H1 (cell line): ENCODE measurements at regions not wholly inside any gene's neighbourhood (a gene's known extent, or its start where the extent isn't known, plus 50 kb on each side); places are given as distances from the start of the nearest gene placed in this dataset.

Source experiments
- CTCF ChIA-PET: fragments of 300-600 bp; sonication (Branson Sonifier 250); formaldehyde crosslinking; loops from one replicate; lab custom pipeline; 2021; ENCODE audit not compliant: partially characterized antibody; lab: Charles Lee
- POLR2A ChIA-PET: fragments of 300-600 bp; sonication (Branson Sonifier 250); formaldehyde crosslinking; loops from one replicate; lab custom pipeline; 2021; ENCODE audit warnings: inconsistent platforms; ENCODE audit not compliant: partially characterized antibody; lab: Charles Lee
- DNase-seq, 2 experiments: peaks; one replicate each; pipeline versions ENCODE4 v3.0.0 to v3.0.0-alpha.2; 2010 to 2022; ENCODE audit warnings: low spot score in 2 of 2, low read depth in 1 of 2, mixed read lengths in 1 of 2
- FAIRE-seq: peaks from 2 replicates; lab custom pipeline; 2011; peaks lifted over from hg19 to GRCh38; lab: Jason Lieb, UNC
- H2AFZ ChIP-seq: 2 replicates; pipeline ENCODE4 v1.8.1; 2012; ENCODE audit warnings: low read length, inconsistent platforms
- H2AK5ac ChIP-seq: 2 replicates; pipeline ENCODE4 v1.6.1; 2013; ENCODE audit warnings: low read depth, low read length
- H2BK120ac ChIP-seq: replicated peaks from 2 replicates; pipeline ENCODE3; 2013; ENCODE audit warnings: low read depth, low read length, inconsistent platforms
- H2BK12ac ChIP-seq: 2 replicates; pipeline ENCODE4 v1.6.1; 2013; ENCODE audit warnings: low read depth, low read length
- H2BK15ac ChIP-seq: 2 replicates; pipeline ENCODE4 v1.6.1; 2013; ENCODE audit warnings: low read length
- H2BK20ac ChIP-seq: 2 replicates; pipeline ENCODE4 v1.6.1; 2013; ENCODE audit warnings: low read length
- H2BK5ac ChIP-seq: 2 replicates; pipeline ENCODE4 v1.6.1; 2013; ENCODE audit warnings: low read depth, low read length
- H3K14ac ChIP-seq: 2 replicates; pipeline ENCODE4 v1.6.1; 2013; ENCODE audit warnings: inconsistent platforms; ENCODE audit not compliant: insufficient read length
- H3K18ac ChIP-seq: 2 replicates; pipeline ENCODE4 v1.6.1; 2013; ENCODE audit warnings: low read length; ENCODE audit errors: extremely low read depth
- H3K23ac ChIP-seq: 2 replicates; pipeline ENCODE4 v1.6.1; 2013; ENCODE audit warnings: inconsistent platforms; ENCODE audit not compliant: insufficient read length
- H3K23me2 ChIP-seq: 2 replicates; pipeline ENCODE4 v1.6.1; 2013; ENCODE audit warnings: low read depth, low read length
- H3K27ac ChIP-seq: 2 replicates; pipeline ENCODE4 v1.6.1; 2011; ENCODE audit warnings: low read depth, low read length, inconsistent platforms
- H3K27me3 ChIP-seq, 4 experiments: replicated peaks in 1 of 4; 1 replicate in 1 of 4; 2 replicates in 3 of 4; pipeline versions ENCODE4 v1.6.1 to v1.8.1; 2011 to 2013; ENCODE audit warnings: low read length in 3 of 4, mild to moderate bottlenecking in 3 of 4, inconsistent platforms in 2 of 4, mixed read lengths in 2 of 4, moderate library complexity in 1 of 4; ENCODE audit not compliant: control insufficient read depth in 3 of 4, insufficient read depth in 3 of 4; ENCODE audit errors: extremely low read depth in 1 of 4
- H3K36me3 ChIP-seq, 4 experiments: 2 replicates each; pipeline versions ENCODE4 v1.6.1 to v1.8.1; 2011 to 2013; ENCODE audit warnings: mild to moderate bottlenecking in 4 of 4, low read length in 3 of 4, moderate library complexity in 2 of 4, control low read depth in 1 of 4, inconsistent platforms in 1 of 4; ENCODE audit not compliant: insufficient read depth in 4 of 4, control insufficient read depth in 2 of 4
- H3K4ac ChIP-seq: replicated peaks from 2 replicates; pipeline ENCODE3; 2013; ENCODE audit warnings: low read length, low read depth, mixed read lengths, inconsistent platforms; ENCODE audit not compliant: insufficient read length
- H3K4me1 ChIP-seq, 4 experiments: replicated peaks in 1 of 4; 1 replicate in 1 of 4; 2 replicates in 3 of 4; pipeline versions ENCODE4 v1.6.1 to v1.8.1; 2011 to 2013; ENCODE audit warnings: low read length in 3 of 4, inconsistent platforms in 2 of 4, mixed read lengths in 1 of 4; ENCODE audit not compliant: insufficient read depth in 4 of 4, control insufficient read depth in 3 of 4
- H3K4me2 ChIP-seq, 2 experiments: 2 replicates each; pipeline versions ENCODE4 v1.6.1 to v1.8.1; 2011 to 2013; ENCODE audit warnings: low read depth in 2 of 2, low read length in 2 of 2, control low read depth in 1 of 2, inconsistent platforms in 1 of 2, mild to moderate bottlenecking in 1 of 2; ENCODE audit not compliant: insufficient read depth in 1 of 2
- H3K4me3 ChIP-seq, 4 experiments: fragments of 200-600, 300-600 bp in 1 of 4; sonication (generic), shearing (Covaris generic), sonication (Bioruptor Twin) in 1 of 4; 2 replicates each; pipeline versions ENCODE4 v1.5.1 to v1.8.1; 2011 to 2016; ENCODE audit warnings: low read length in 4 of 4, low read depth in 3 of 4, control low read depth in 2 of 4, inconsistent platforms in 2 of 4, mild to moderate bottlenecking in 2 of 4, mixed read lengths in 1 of 4, moderate library complexity in 1 of 4; ENCODE audit not compliant: insufficient read depth in 2 of 4; ENCODE audit errors: extremely low read depth in 1 of 4
- H3K56ac ChIP-seq: replicated peaks from 2 replicates; pipeline ENCODE3; 2013; ENCODE audit warnings: low read depth, mild to moderate bottlenecking, mixed read lengths, low read length, inconsistent platforms; ENCODE audit not compliant: insufficient read length
- H3K79me1 ChIP-seq: 2 replicates; pipeline ENCODE4 v1.6.1; 2013; ENCODE audit warnings: low read depth, low read length, control low read depth
- H3K79me2 ChIP-seq, 2 experiments: 2 replicates each; pipeline versions ENCODE4 v1.6.1 to v1.8.1; 2012 to 2013; ENCODE audit warnings: low read length in 2 of 2, mild to moderate bottlenecking in 2 of 2, inconsistent platforms in 1 of 2; ENCODE audit not compliant: insufficient read depth in 2 of 2, control insufficient read depth in 1 of 2
- H3K9ac ChIP-seq, 4 experiments: replicated peaks in 1 of 4; 1 replicate in 1 of 4; 2 replicates in 3 of 4; pipeline versions ENCODE4 v1.6.1 to v1.8.1; 2011 to 2013; ENCODE audit warnings: low read depth in 3 of 4, low read length in 3 of 4, control low read depth in 2 of 4, mild to moderate bottlenecking in 2 of 4, moderate library complexity in 2 of 4, inconsistent platforms in 1 of 4; ENCODE audit errors: extremely low read depth in 1 of 4
- H3K9me3 ChIP-seq, 2 experiments: 2 replicates each; pipeline versions ENCODE4 v1.6.1 to v1.8.1; 2012 to 2013; ENCODE audit warnings: mild to moderate bottlenecking in 2 of 2, moderate library complexity in 2 of 2, control low read depth in 1 of 2, inconsistent platforms in 1 of 2, low read depth in 1 of 2, low read length in 1 of 2, mixed read lengths in 1 of 2; ENCODE audit not compliant: insufficient read depth in 2 of 2
- H4K20me1 ChIP-seq, 2 experiments: replicated peaks in 1 of 2; 2 replicates each; pipeline versions ENCODE3 to v1.8.1; 2011 to 2013; ENCODE audit warnings: inconsistent platforms in 2 of 2, low read length in 2 of 2, mild to moderate bottlenecking in 1 of 2; ENCODE audit not compliant: insufficient read depth in 2 of 2, control insufficient read depth in 1 of 2
- H4K5ac ChIP-seq: 2 replicates; pipeline ENCODE4 v1.6.1; 2013; ENCODE audit warnings: low read length, low read depth, mixed read lengths, inconsistent platforms; ENCODE audit not compliant: insufficient read length
- H4K8ac ChIP-seq: 2 replicates; pipeline ENCODE4 v1.8.0; 2013; ENCODE audit warnings: mild to moderate bottlenecking, moderate library complexity, low read length, inconsistent platforms; ENCODE audit not compliant: insufficient read depth; ENCODE audit errors: extremely low read depth
- H4K91ac ChIP-seq: replicated peaks from 2 replicates; pipeline ENCODE3; 2013; ENCODE audit warnings: low read length, mixed read lengths, inconsistent platforms; ENCODE audit not compliant: insufficient read length
- NANOG ChIP-seq: IDR thresholded peaks from 2 replicates; pipeline ENCODE4 v1.6.1; 2011; ENCODE audit warnings: low read length, low read depth, mild to moderate bottlenecking, inconsistent platforms; ENCODE audit not compliant: insufficient read depth, poor library complexity, severe bottlenecking
- WGBS, 2 experiments: shearing (Covaris generic) in 1 of 2; methylation state at CpG; one replicate each; pipeline versions ENCODE4 v1.1.6 to v1.1.7; 2013 to 2015; ENCODE audit warnings: low lambda C conversion rate in 2 of 2, mixed read lengths in 2 of 2, inconsistent platforms in 1 of 2, low coverage in 1 of 2, missing lambda C conversion rate in 1 of 2; ENCODE audit not compliant: insufficient replicate concordance in 2 of 2, insufficient coverage in 1 of 2, insufficient read length in 1 of 2; ENCODE audit errors: extremely low coverage in 1 of 2, missing lambda C conversion rate in 1 of 2; 5-methylcytosine and 5-hydroxymethylcytosine counted together

GRCh38 chr16:80233097-80233835 is 307.5 kb upstream of the DYNLRB2 start:
- CTCF ChIA-PET = interaction anchor here (0.6 to 0.9 kb wide), 3 partner anchors 293 to 1237 kb away, joined by 3 to 4 read pairs (median 3); no protein-coding TSS in a partner anchor
- H2AFZ ChIP-seq = no peak overlapping the region
- no peaks in the 10 kb centered on the region for H3K79me2 ChIP-seq
- no peak for TF ChIP-seq NANOG

More at GRCh38 chr16:80233097-80233835, 307.5 kb upstream of the DYNLRB2 start:
- H2AK5ac ChIP-seq = no peak overlapping the region
- no peak overlapping the region for H3K27ac ChIP-seq
- H2BK20ac ChIP-seq = no peak overlapping the region
- H2BK15ac ChIP-seq = no peak overlapping the region
- no peak overlapping the region for H3K18ac ChIP-seq
- POLR2A ChIA-PET = no interaction called here
- WGBS, 2 experiments = 86% methylated on average over 8 of the region's 8 CpGs; no CpG with 5 or more reads in 1 of the 2 experiments
- H4K5ac ChIP-seq = no peak overlapping the region
- H3K9ac ChIP-seq = no peak overlapping the region
- no peak overlapping the region for H3K4me2 ChIP-seq
- H4K91ac ChIP-seq = no peak overlapping the region
- H2BK120ac ChIP-seq = no peak overlapping the region
- no peak overlapping the region for H3K23ac ChIP-seq
- no peaks in the 10 kb centered on the region for H3K23me2 ChIP-seq
- no peak overlapping the region for H3K4ac ChIP-seq
- H3K27me3 ChIP-seq = no peaks in the 10 kb centered on the region
- H3K9me3 ChIP-seq = no peaks in the 10 kb centered on the region; a peak in 1 of 4 replicates
- H2BK12ac ChIP-seq = no peak overlapping the region
- no peak overlapping the region for H4K8ac ChIP-seq
- no peaks in the 10 kb centered on the region for H4K20me1 ChIP-seq
- H3K4me3 ChIP-seq = no peak overlapping the region
- H2BK5ac ChIP-seq = no peak overlapping the region
- H3K36me3 ChIP-seq = no peaks in the 10 kb centered on the region
- no peaks in the 10 kb centered on the region for H3K4me1 ChIP-seq
- FAIRE-seq = no peak
- no peak overlapping the region for H3K56ac ChIP-seq
- H3K14ac ChIP-seq = no peak overlapping the region
- no peak for DNase-seq
- no peaks in the 10 kb centered on the region for H3K79me1 ChIP-seq
